Activated CD4-positive, alpha-beta T cell treated with anti-CD3 and anti-CD28 coated beads, Interleukin-2, Interleukin-6, amounts not matched to agents 100 ng/mL and 50 ng/mL, durations not matched to agents 16 hours and 8 hours (primary cell): ENCODE measurements at regions not wholly inside any gene's neighbourhood (a gene's known extent, or its start where the extent isn't known, plus 50 kb on each side); places are given as distances from the start of the nearest gene placed in this dataset.
"Not testable (repeated sequence)": the region's sequence is repeated elsewhere in the genome, so short reads cannot be mapped to it uniquely, and the experiment has no call there.

Experiments
- DNase-seq: peaks from one replicate; pipeline ENCODE4 v3.0.0-alpha.2; 2020

GRCh38 chr5:36489505-36489904 is 116.9 kb upstream of the SLC1A3 start:
- DNase-seq = no peak

DNA sequence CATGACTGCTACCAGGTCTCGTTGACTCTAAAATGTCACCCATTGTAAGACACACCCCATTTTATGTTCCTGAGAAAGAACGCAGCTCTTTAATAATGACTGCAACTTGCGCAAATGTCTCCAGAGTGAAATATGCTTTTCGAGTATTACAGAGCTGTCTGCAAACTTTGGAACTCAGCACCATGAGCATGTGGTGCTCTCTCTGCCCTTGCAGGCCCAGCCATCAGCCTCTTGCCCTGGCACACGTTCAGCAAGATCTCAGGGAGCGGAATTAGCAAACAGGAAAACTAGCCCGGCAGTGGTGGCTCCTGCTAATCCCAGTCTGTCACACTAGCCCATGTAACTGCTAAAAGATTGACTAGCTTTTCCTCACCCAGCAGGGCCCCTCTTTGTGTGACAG is 114.5 kb upstream of the SLC1A3 start:
- no peak for DNase-seq

- DNase-seq = no peak
Measured at GRCh38 chr5:36492984-36493654, 113.3 kb upstream of the SLC1A3 start.

- no peak for DNase-seq
Measured at GRCh38 chr5:36494028-36494427, 112.4 kb upstream of the SLC1A3 start.

GRCh38 chr5:36494841-36495601 is 111.4 kb upstream of the SLC1A3 start:
- DNase-seq = no peak

GRCh38 chr5:36495611-36496010 is 110.8 kb upstream of the SLC1A3 start:
- DNase-seq = no peak

GRCh38 chr5:36496471-36496870 is 109.9 kb upstream of the SLC1A3 start:
- no peak for DNase-seq

- DNase-seq = no peak
Measured at GRCh38 chr5:36502608-36503007, 103.8 kb upstream of the SLC1A3 start.

GRCh38 chr5:36505021-36505420 is 101.4 kb upstream of the SLC1A3 start:
- no peak for DNase-seq

- peak; percentile 71 for DNase-seq
Measured at GRCh38 chr5:36507332-36507952, 99.0 kb upstream of the SLC1A3 start.

DNA sequence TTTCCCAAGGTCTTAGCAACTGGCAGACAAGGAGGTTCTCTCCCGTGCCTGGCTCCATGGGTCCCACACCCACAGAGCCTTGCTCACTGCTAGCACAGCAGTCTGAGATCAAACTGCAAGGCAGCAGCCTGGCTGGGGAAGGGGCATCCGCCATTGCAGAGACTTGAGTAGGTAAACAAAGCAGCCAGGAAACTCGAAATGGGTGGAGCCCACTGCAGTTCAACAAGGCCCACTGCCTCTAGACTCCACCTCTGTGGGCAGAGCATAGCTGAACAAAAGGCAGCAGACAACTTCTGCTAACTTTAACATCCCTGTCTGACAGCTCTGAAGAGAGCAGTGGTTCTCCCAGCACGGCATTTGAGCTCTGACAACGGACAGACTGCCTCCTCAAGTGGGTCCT is 98.1 kb upstream of the SLC1A3 start:
- not testable (repeated sequence) for DNase-seq

DNA sequence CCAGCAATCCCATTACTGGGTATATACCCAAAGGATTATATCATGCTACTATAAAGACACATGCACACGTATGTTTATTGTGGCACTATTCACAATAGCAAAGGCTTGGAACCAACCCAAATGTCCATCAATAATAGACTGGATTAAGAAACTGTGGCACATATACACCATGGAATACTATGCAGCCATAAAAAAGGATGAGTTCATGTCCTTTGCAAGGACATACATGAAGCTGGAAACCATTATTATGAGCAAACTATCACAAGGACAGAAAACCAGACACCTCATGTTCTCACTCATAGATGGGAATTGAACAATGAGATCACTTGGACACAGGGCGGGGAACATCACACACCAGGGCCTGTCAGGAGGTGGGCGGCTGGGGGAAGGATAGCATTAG is 92.8 kb upstream of the SLC1A3 start:
- DNase-seq = not testable (repeated sequence)

DNA sequence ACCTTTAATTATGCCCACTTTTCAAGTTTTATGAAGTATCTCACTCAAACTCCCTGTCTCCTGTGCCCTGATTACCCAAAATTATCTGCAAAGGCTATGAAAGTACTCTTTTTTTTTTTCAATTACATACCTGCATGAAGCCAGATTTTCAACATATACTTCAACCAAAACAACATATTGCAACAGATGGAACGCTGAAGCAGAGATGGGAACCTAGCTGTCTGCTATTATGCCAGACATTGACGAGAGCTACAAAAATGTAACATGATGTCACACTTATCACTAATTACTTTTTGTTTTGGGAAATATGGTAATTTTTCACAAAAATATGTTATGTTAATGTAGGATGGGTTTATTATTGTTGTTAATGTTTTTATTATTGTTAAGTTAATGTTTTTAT is 86.5 kb upstream of the SLC1A3 start:
- DNase-seq = no peak

- DNase-seq = no peak
Measured at GRCh38 chr5:36521219-36521618, 85.2 kb upstream of the SLC1A3 start.

DNA sequence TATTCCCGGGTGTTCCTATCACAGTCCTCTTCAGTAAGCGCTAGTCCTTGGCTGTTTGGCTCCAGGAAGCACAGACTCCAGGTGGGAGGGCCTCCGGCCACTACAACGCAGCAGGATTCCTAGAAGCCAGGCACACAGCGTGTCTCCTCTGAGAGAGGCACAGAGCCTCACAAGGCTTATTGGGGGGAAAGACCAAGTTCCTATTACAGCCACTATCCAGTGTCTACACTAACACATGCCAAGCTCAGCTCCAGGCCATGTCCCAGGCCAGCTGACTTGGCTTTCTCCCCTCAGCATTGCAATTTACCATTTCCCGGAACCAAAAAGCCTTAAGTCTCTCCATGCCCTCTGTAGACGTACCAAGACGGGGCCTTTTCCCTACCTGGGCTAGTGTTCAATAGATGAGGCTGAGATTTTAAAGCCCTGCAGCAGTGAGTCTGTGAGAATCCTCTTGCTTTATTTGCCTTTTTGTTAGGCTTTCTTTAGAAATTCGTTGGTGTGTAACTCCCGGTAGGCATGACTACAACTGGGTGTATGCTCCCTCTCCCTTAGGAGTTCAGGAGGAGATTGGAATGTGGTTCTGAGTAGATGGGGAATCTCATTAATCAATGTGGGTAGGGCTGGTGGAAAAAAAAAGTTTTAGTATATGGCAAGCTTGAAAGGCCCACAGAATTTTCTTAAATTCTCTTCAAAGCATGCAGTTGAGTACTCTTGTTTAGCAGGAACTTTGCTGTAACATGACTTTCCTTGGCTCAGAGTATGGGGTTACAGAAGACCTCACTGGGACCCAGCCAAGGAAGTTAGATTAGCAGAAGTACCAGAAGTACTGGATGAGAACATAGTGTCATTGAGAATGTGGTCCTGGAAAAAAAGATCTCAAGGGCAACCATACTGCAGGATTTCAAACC is 84.3 kb upstream of the SLC1A3 start:
- DNase-seq = no peak

DNA sequence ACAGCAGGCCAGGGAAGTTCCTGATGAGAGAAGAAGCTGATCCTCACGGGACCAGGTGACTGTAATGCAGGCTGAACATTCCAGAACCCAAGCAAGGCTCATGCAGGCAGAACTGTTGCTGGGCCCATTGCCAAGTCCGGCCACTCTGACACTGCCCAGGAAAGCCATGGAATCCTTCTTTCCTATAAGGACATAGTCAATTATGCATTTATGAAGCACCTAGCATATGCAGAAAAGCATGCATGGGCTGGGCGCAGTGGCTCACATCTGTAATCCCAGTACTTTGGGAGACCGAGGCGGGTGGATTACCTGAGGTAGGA is 83.7 kb upstream of the SLC1A3 start:
- no peak for DNase-seq

- DNase-seq = no peak
Measured at GRCh38 chr5:36523450-36523849, 83.0 kb upstream of the SLC1A3 start.

GRCh38 chr5:36523926-36524325 is 82.5 kb upstream of the SLC1A3 start:
- DNase-seq = no peak

GRCh38 chr5:36526537-36526936 is 79.9 kb upstream of the SLC1A3 start:
- DNase-seq = no peak

GRCh38 chr5:36528588-36528987 is 77.8 kb upstream of the SLC1A3 start:
- no peak for DNase-seq

DNA sequence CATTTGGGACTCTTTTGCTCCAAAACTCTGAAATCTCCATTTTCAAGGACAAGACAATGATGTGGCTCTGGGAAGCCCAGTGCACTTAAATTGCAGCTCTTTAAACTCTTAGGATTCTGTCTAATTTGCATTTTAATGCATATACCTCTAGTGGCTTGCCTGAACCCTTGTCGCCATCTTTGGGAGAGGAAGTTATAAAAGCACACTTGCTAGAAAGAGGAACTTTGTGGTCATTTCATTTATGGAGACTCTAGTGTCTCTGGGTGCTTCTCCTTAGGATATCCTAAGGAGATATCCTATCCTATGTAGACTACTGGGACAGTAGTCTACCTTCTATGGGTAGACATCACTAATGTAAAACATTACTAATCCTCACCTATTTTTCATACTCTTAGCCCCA is 77.3 kb upstream of the SLC1A3 start:
- DNase-seq = no peak

- no peak for DNase-seq
Measured at GRCh38 chr5:36530215-36530614, 76.2 kb upstream of the SLC1A3 start.

DNA sequence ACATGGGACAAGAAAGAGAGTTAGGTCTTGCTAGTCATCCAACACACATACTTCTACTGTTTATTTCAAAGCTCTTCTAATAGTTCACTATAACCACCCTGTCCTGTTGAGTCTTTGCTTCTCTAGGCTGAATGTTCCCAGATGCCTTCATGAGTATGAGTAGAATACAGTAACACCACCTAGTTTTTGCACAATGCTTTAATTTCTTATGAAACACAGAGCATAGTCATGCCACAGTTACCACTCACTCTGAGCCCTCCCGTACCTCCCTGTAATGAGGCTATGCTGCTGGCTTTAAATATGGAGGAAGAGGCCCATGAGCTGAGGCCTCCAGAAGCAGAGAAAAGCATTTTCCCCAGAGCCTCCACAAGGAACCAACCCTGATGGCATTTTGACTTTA is 75.0 kb upstream of the SLC1A3 start:
- DNase-seq = no peak
